ENCODE measurements at regions not wholly inside any gene's neighbourhood (a gene's known extent, or its start where the extent isn't known, plus 50 kb on each side); places are given as distances from the start of the nearest gene placed in this dataset.

DNA sequence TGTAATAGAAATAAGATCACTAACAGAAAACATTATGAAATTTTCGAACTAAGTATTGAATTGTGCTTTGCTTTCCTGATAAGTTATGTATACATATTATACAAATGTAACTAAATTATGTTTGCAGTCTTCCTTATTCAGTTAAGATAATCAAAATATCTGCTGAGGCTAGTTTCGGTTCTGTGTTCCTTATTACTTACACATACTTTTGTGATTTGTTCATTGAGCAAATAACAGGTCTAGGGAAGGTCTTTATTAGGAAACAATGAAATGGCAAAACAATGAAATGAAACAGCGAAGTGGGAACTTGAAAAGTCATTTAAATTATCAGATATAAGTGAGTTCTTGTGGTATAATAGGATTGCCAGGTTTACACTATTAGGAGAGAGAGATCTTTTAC lies 352.4 kb downstream of the GRIA2 start:
- no peaks in the 10 kb centered on the region for H3K27me3 ChIP-seq (replicated peaks)
- H3K4me3 ChIP-seq (ENCODE audit: low read depth, low read length) = no peak overlapping the region
- TF ChIP-seq CTCF (IDR thresholded peaks at IDR 0.05; ENCODE audit: low read depth, low read length, missing control alignments) = no peak
- no peaks in the 10 kb centered on the region for H3K36me3 ChIP-seq (replicated peaks)
- no peak for DNase-seq
- H3K27ac ChIP-seq = no peak overlapping the region
- in situ Hi-C loops (cut with HindIII; ENCODE audit: low pct_ligation_motif_present, low sequenced_read_pairs) = no loop called here

DNA sequence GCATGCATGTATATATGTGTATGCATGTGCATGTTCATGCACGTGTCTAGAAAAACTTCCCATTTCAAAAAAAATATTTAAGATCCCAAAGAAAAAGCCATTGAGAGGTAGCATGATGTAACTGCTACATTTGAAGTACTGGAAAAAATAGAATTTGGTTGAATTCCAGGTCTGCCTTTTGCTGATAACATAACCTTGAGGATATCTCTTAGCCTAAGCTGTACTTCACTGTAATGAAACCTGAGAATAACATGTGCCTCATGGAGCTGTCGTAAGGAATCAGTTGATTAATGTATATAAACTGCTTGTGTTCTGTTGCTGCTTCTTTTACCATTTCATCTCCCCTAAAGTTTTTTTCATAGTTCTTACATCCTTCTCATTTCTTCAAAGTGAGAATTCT lies 351.8 kb downstream of the GRIA2 start:
- TF ChIP-seq CTCF (IDR thresholded peaks at IDR 0.05; ENCODE audit: low read depth, low read length, missing control alignments) = no peak
- Histone ChIP-seq H3K36me3 (replicated peaks) (no peaks in the 10 kb centered on the region), H3K27ac (no peak overlapping the region), H3K27me3 (replicated peaks) (no peaks in the 10 kb centered on the region), H3K4me3 (ENCODE audit: low read depth, low read length) (no peak overlapping the region)
- in situ Hi-C loops (cut with HindIII; ENCODE audit: low pct_ligation_motif_present, low sequenced_read_pairs) = no loop called here
- no peak for DNase-seq

GRCh38 chr4:157564771-157565170 lies 344.2 kb downstream of the GRIA2 start:
- no peaks in the 10 kb centered on the region for H3K27me3 ChIP-seq (replicated peaks)
- no peak overlapping the region for H3K27ac ChIP-seq
- no peak for DNase-seq
- no peaks in the 10 kb centered on the region for H3K36me3 ChIP-seq (replicated peaks)
- in situ Hi-C loops (cut with HindIII; ENCODE audit: low pct_ligation_motif_present, low sequenced_read_pairs) = no loop called here
- no peak for TF ChIP-seq CTCF (IDR thresholded peaks at IDR 0.05; ENCODE audit: low read depth, low read length, missing control alignments)
- H3K4me3 ChIP-seq (ENCODE audit: low read depth, low read length) = no peak overlapping the region

GRCh38 chr4:157564218-157564617 lies 343.7 kb downstream of the GRIA2 start:
- Histone ChIP-seq H3K36me3 (replicated peaks) (no peaks in the 10 kb centered on the region), H3K27ac (no peak overlapping the region), H3K4me3 (ENCODE audit: low read depth, low read length) (no peak overlapping the region), H3K27me3 (replicated peaks) (no peaks in the 10 kb centered on the region)
- DNase-seq = no peak
- no peak for TF ChIP-seq CTCF (IDR thresholded peaks at IDR 0.05; ENCODE audit: low read depth, low read length, missing control alignments)
- in situ Hi-C loops (cut with HindIII; ENCODE audit: low pct_ligation_motif_present, low sequenced_read_pairs) = no loop called here

DNA sequence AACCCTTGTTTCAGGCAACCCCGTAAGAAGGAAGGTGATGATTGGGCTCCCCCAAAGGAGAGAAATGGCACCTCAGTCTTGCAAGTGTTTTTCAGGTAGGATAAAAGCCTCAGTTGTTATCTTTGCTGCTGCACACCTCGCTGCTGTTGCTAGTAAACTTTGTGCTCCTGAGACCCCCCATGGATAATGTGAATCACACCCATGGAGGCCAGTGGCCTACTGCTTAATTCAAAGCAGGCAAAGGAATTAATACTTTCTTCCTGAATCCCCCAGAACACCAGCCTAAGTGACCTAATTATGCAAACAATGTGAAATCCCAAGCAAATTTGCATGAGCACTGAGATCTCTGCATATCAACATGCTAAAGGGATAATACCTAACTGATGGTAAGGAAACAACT lies 337.5 kb downstream of the GRIA2 start:
- TF ChIP-seq CTCF (IDR thresholded peaks at IDR 0.05; ENCODE audit: low read depth, low read length, missing control alignments) = no peak
- Histone ChIP-seq H3K36me3 (replicated peaks) (no peaks in the 10 kb centered on the region), H3K27me3 (replicated peaks) (no peaks in the 10 kb centered on the region), H3K27ac (no peak overlapping the region), H3K4me3 (ENCODE audit: low read depth, low read length) (no peak overlapping the region)
- in situ Hi-C loops (cut with HindIII; ENCODE audit: low pct_ligation_motif_present, low sequenced_read_pairs) = no loop called here
- DNase-seq = no peak

GRCh38 chr4:157550028-157550427 lies 329.5 kb downstream of the GRIA2 start:
- H3K27me3 ChIP-seq (replicated peaks) = no peaks in the 10 kb centered on the region
- no peak overlapping the region for H3K27ac ChIP-seq
- H3K4me3 ChIP-seq (ENCODE audit: low read depth, low read length) = no peak overlapping the region
- no peak for TF ChIP-seq CTCF (IDR thresholded peaks at IDR 0.05; ENCODE audit: low read depth, low read length, missing control alignments)
- H3K36me3 ChIP-seq (replicated peaks) = no peaks in the 10 kb centered on the region
- no peak for DNase-seq
- in situ Hi-C loops (cut with HindIII; ENCODE audit: low pct_ligation_motif_present, low sequenced_read_pairs) = no loop called here
